ENCODE measurements at regions not wholly inside any gene's neighbourhood (a gene's known extent, or its start where the extent isn't known, plus 50 kb on each side); places are given as distances from the start of the nearest gene placed in this dataset.

DNA sequence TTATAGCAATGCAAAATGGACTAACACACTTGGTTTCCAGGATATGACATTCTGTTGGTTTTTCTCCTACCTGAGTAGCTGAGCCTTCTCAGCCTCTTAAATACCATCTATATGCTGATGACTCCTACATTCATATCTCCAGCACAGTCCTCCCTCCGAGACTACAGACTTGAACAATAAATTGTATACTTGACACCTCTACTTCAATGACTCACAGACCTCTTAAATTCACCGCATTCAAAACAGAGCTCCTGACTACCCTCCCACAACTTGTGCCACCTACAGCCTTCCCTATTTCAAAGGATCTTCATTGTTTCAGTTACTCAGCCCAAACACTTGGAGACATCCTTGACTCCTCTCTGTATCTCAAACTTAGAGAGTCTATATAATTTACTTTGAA lies 66.8 kb upstream of the ASB17 start:
- TF ChIP-seq, protein P1, sequence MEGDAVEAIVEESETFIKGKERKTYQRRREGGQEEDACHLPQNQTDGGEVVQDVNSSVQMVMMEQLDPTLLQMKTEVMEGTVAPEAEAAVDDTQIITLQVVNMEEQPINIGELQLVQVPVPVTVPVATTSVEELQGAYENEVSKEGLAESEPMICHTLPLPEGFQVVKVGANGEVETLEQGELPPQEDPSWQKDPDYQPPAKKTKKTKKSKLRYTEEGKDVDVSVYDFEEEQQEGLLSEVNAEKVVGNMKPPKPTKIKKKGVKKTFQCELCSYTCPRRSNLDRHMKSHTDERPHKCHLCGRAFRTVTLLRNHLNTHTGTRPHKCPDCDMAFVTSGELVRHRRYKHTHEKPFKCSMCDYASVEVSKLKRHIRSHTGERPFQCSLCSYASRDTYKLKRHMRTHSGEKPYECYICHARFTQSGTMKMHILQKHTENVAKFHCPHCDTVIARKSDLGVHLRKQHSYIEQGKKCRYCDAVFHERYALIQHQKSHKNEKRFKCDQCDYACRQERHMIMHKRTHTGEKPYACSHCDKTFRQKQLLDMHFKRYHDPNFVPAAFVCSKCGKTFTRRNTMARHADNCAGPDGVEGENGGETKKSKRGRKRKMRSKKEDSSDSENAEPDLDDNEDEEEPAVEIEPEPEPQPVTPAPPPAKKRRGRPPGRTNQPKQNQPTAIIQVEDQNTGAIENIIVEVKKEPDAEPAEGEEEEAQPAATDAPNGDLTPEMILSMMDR (IDR thresholded peaks at IDR 0.05), result no peak
- TF ChIP-seq POLR2A (IDR thresholded peaks at IDR 0.05), result no peak
